GM21825 (cell line): ENCODE measurements at regions not wholly inside any gene's neighbourhood (a gene's known extent, or its start where the extent isn't known, plus 50 kb on each side); places are given as distances from the start of the nearest gene placed in this dataset.

ENCODE experiments used
- ATAC-seq: cut with Tn5 transposase; IDR thresholded peaks from one replicate; pipeline ENCODE4 v1.9.1; 2021; ENCODE audit warnings: mild to moderate bottlenecking, moderate library complexity; ENCODE audit not compliant: unreplicated experiment

GRCh38 chr20:51165131-51165530, 142.2 kb upstream of the KCNG1 start:
- no peak for ATAC-seq

GRCh38 chr20:51164731-51165130, 141.8 kb upstream of the KCNG1 start:
- no peak for ATAC-seq

GRCh38 chr20:51163996-51164600, 141.2 kb upstream of the KCNG1 start:
- no peak for ATAC-seq

GRCh38 chr20:51162015-51162414, 139.1 kb upstream of the KCNG1 start:
- ATAC-seq, result no peak

- ATAC-seq, result no peak
Measured at GRCh38 chr20:51160821-51161220, 137.9 kb upstream of the KCNG1 start.

- ATAC-seq, result no peak
Measured at GRCh38 chr20:51159981-51160380, 137.1 kb upstream of the KCNG1 start.

- ATAC-seq, result no peak
Measured at GRCh38 chr20:51159303-51159702, 136.4 kb upstream of the KCNG1 start.

- no peak for ATAC-seq
Measured at GRCh38 chr20:51158226-51158625, 135.3 kb upstream of the KCNG1 start.

GRCh38 chr20:51156041-51156982, 133.4 kb upstream of the KCNG1 start:
- ATAC-seq, result no peak

- no peak for ATAC-seq
Measured at GRCh38 chr20:51154708-51155690, 132.1 kb upstream of the KCNG1 start.

GRCh38 chr20:51153867-51154707, 131.2 kb upstream of the KCNG1 start:
- no peak for ATAC-seq

GRCh38 chr20:51148941-51149340, 126.0 kb upstream of the KCNG1 start:
- no peak for ATAC-seq

- no peak for ATAC-seq
Measured at GRCh38 chr20:51144476-51144875, 121.6 kb upstream of the KCNG1 start.

GRCh38 chr20:51143652-51144051, 120.7 kb upstream of the KCNG1 start:
- ATAC-seq, result no peak

- no peak for ATAC-seq
Measured at GRCh38 chr20:51142448-51142847, 119.5 kb upstream of the KCNG1 start.

GRCh38 chr20:51140671-51141070, 117.8 kb upstream of the KCNG1 start:
- no peak for ATAC-seq

GRCh38 chr20:51139891-51140290, 117.0 kb upstream of the KCNG1 start:
- ATAC-seq, result no peak

- ATAC-seq, result no peak
Measured at GRCh38 chr20:51138576-51138975, 115.7 kb upstream of the KCNG1 start.

GRCh38 chr20:51137461-51137860, 114.6 kb upstream of the KCNG1 start:
- no peak for ATAC-seq
